Neural cell (in vitro differentiated cells): ENCODE measurements at regions not wholly inside any gene's neighbourhood (a gene's known extent, or its start where the extent isn't known, plus 50 kb on each side); places are given as distances from the start of the nearest gene placed in this dataset.
"Not testable (repeated sequence)": the region's sequence is repeated elsewhere in the genome, so short reads cannot be mapped to it uniquely, and the experiment has no call there.

Source experiments
- H2AFZ ChIP-seq: fragments of 200-600, 300-800 bp; sonication (generic), shearing (Covaris generic); 2 replicates; pipeline ENCODE4 v1.6.0; 2014; ENCODE audit warnings: low read depth, mild to moderate bottlenecking, antibody characterized with exemption, low read length, moderate library complexity
- H3F3A ChIP-seq: fragments of 200-600 bp; shearing (Covaris generic); 2 replicates; pipeline ENCODE4 v1.6.1; 2016; ENCODE audit warnings: mild to moderate bottlenecking, moderate library complexity, mixed read lengths, antibody characterized with exemption, low read length; ENCODE audit not compliant: insufficient read depth, poor library complexity, severe bottlenecking
- H3K27ac ChIP-seq: fragments of 200-600, 300-800 bp; sonication (generic), shearing (Covaris generic); 2 replicates; pipeline ENCODE4 v1.5.1; 2014; ENCODE audit warnings: mild to moderate bottlenecking, low read length, moderate library complexity
- H3K27me3 ChIP-seq: fragments of 300-800, 200-600 bp; sonication (generic), shearing (Covaris generic); 2 replicates; pipeline ENCODE4 v1.6.0; 2014; ENCODE audit warnings: mild to moderate bottlenecking, low read depth, low read length, moderate library complexity; ENCODE audit not compliant: insufficient read depth
- H3K36me3 ChIP-seq: fragments of 300-800, 200-600 bp; sonication (generic), shearing (Covaris generic); 2 replicates; pipeline ENCODE4 v1.5.1; 2014; ENCODE audit warnings: mild to moderate bottlenecking, antibody characterized with exemption, low read length, moderate library complexity; ENCODE audit not compliant: insufficient read depth
- H3K4me2 ChIP-seq: fragments of 300-800, 200-600 bp; sonication (generic), shearing (Covaris generic); 2 replicates; pipeline ENCODE4 v1.6.0; 2014; ENCODE audit warnings: mild to moderate bottlenecking, low read length
- H3K4me3 ChIP-seq: fragments of 300-800, 200-600 bp; sonication (generic), shearing (Covaris generic); 2 replicates; pipeline ENCODE4 v1.5.1; 2014; ENCODE audit warnings: mild to moderate bottlenecking, low read length, moderate library complexity
- H3K79me2 ChIP-seq: fragments of 200-600 bp; shearing (Covaris generic); replicated peaks from 2 replicates; pipeline ENCODE4 v1.6.0; 2014; ENCODE audit warnings: mild to moderate bottlenecking, low read length, moderate library complexity; ENCODE audit not compliant: insufficient read depth
- H3K9ac ChIP-seq: fragments of 300-800, 200-600 bp; sonication (generic), shearing (Covaris generic); 2 replicates; pipeline ENCODE4 v1.6.1; 2016; ENCODE audit warnings: mild to moderate bottlenecking, low read length, mixed read lengths
- H3K9me2 ChIP-seq: fragments of 200-600 bp; shearing (Covaris generic); 2 replicates; pipeline ENCODE4 v1.6.1; 2016; ENCODE audit warnings: mild to moderate bottlenecking, low read length, mixed read lengths; ENCODE audit not compliant: insufficient read depth
- H3K9me3 ChIP-seq: fragments of 200-600, 300-800 bp; sonication (generic), shearing (Covaris generic); 2 replicates; pipeline ENCODE4 v1.6.1; 2016; ENCODE audit warnings: mild to moderate bottlenecking, mixed run types, low read length, moderate library complexity, mixed read lengths
- H4K20me1 ChIP-seq: fragments of 200-600 bp; shearing (Covaris generic); 2 replicates; pipeline ENCODE4 v1.6.1; 2016; ENCODE audit warnings: mild to moderate bottlenecking, mixed run types; ENCODE audit not compliant: insufficient read depth
- CTCF ChIP-seq: fragments of 450-650 bp; IDR thresholded peaks from 2 replicates; pipeline ENCODE4 v1.5.1; 2014; ENCODE audit warnings: antibody characterized with exemption, mild to moderate bottlenecking, moderate library complexity; ENCODE audit not compliant: poor library complexity, severe bottlenecking
- EP300 ChIP-seq: fragments of 450-650 bp; conservative IDR thresholded peaks from 2 replicates; pipeline ENCODE4 v1.6.1; 2014; ENCODE audit warnings: antibody characterized with exemption, mild to moderate bottlenecking, moderate library complexity; ENCODE audit not compliant: poor library complexity, severe bottlenecking
- EZH2 ChIP-seq: fragments of 200-600, 300-800 bp; shearing (Covaris generic), sonication (generic); IDR thresholded peaks from 2 replicates; pipeline ENCODE4 v1.6.1; 2014; ENCODE audit warnings: antibody characterized with exemption, low read length, borderline replicate concordance, mild to moderate bottlenecking; ENCODE audit not compliant: insufficient read depth, poor library complexity, severe bottlenecking
- MXI1 ChIP-seq: fragments of 450-650 bp; conservative IDR thresholded peaks from 2 replicates; pipeline ENCODE4 v1.6.1; 2014; ENCODE audit warnings: antibody characterized with exemption, mild to moderate bottlenecking; ENCODE audit not compliant: poor library complexity, severe bottlenecking
- POLR2AphosphoS5 ChIP-seq: IDR thresholded peaks from 2 replicates; pipeline ENCODE4 v1.6.1; 2012
- RAD21 ChIP-seq: fragments of 450-650 bp; conservative IDR thresholded peaks from 2 replicates; pipeline ENCODE4 v1.6.1; 2014; ENCODE audit warnings: antibody characterized with exemption, mild to moderate bottlenecking, moderate library complexity
- SMC3 ChIP-seq: fragments of 450-650 bp; conservative IDR thresholded peaks from 2 replicates; pipeline ENCODE4 v1.6.1; 2014; ENCODE audit warnings: antibody characterized with exemption, mild to moderate bottlenecking, moderate library complexity; ENCODE audit not compliant: poor library complexity
- TAF1 ChIP-seq: IDR thresholded peaks from 2 replicates; pipeline ENCODE4 v1.6.1; 2012; ENCODE audit warnings: low read depth
- TF ChIP-seq, protein P1 (sequence below): IDR thresholded peaks from 2 replicates; pipeline ENCODE4 v1.6.1; 2012; ENCODE audit warnings: borderline replicate concordance

- no peak overlapping the region for H3K9ac ChIP-seq
- H3K4me2 ChIP-seq, result no peak overlapping the region
- TF ChIP-seq MXI1, result no peak
- no peak for TF ChIP-seq EP300
- no peak for TF ChIP-seq EZH2
- TF ChIP-seq RAD21, result no peak
- no peak for TF ChIP-seq TAF1
- TF ChIP-seq CTCF, result no peak
- TF ChIP-seq SMC3, result no peak
- TF ChIP-seq POLR2AphosphoS5, result no peak
- TF ChIP-seq, protein P1, sequence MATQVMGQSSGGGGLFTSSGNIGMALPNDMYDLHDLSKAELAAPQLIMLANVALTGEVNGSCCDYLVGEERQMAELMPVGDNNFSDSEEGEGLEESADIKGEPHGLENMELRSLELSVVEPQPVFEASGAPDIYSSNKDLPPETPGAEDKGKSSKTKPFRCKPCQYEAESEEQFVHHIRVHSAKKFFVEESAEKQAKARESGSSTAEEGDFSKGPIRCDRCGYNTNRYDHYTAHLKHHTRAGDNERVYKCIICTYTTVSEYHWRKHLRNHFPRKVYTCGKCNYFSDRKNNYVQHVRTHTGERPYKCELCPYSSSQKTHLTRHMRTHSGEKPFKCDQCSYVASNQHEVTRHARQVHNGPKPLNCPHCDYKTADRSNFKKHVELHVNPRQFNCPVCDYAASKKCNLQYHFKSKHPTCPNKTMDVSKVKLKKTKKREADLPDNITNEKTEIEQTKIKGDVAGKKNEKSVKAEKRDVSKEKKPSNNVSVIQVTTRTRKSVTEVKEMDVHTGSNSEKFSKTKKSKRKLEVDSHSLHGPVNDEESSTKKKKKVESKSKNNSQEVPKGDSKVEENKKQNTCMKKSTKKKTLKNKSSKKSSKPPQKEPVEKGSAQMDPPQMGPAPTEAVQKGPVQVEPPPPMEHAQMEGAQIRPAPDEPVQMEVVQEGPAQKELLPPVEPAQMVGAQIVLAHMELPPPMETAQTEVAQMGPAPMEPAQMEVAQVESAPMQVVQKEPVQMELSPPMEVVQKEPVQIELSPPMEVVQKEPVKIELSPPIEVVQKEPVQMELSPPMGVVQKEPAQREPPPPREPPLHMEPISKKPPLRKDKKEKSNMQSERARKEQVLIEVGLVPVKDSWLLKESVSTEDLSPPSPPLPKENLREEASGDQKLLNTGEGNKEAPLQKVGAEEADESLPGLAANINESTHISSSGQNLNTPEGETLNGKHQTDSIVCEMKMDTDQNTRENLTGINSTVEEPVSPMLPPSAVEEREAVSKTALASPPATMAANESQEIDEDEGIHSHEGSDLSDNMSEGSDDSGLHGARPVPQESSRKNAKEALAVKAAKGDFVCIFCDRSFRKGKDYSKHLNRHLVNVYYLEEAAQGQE, result no peak
- no peaks in the 10 kb centered on the region for H3K9me2 ChIP-seq
- H3K79me2 ChIP-seq, result no peaks in the 10 kb centered on the region
- H3K4me3 ChIP-seq, result no peak overlapping the region
- no peak overlapping the region for H2AFZ ChIP-seq
- H3K27ac ChIP-seq, result no peak overlapping the region
- no peaks in the 10 kb centered on the region for H4K20me1 ChIP-seq
- no peaks in the 10 kb centered on the region for H3F3A ChIP-seq
- H3K27me3 ChIP-seq, result no peaks in the 10 kb centered on the region
- H3K36me3 ChIP-seq, result no peaks in the 10 kb centered on the region
- H3K9me3 ChIP-seq, result no peaks in the 10 kb centered on the region
Observed at GRCh38 chr3:106317141-106318055, 448.6 kb upstream of the CBLB start.

GRCh38 chr3:106321438-106321837 is 452.6 kb upstream of the CBLB start:
- H3K9ac ChIP-seq, H3F3A ChIP-seq, H2AFZ ChIP-seq, H4K20me1 ChIP-seq, H3K36me3 ChIP-seq, H3K9me2 ChIP-seq, H3K9me3 ChIP-seq, H3K79me2 ChIP-seq, H3K4me3 ChIP-seq, H3K27ac ChIP-seq, H3K27me3 ChIP-seq, H3K4me2 ChIP-seq: not testable (repeated sequence)
